Neuron (in vitro differentiated cells): ENCODE measurements at regions not wholly inside any gene's neighbourhood (a gene's known extent, or its start where the extent isn't known, plus 50 kb on each side); places are given as distances from the start of the nearest gene placed in this dataset.
"Not testable (repeated sequence)": the region's sequence is repeated elsewhere in the genome, so short reads cannot be mapped to it uniquely, and the experiment has no call there.

ENCODE experiments used
- H2AFZ ChIP-seq: one replicate; pipeline ENCODE4 v1.6.1; 2013; ENCODE audit warnings: low read depth, mild to moderate bottlenecking, inconsistent platforms, low read length, moderate library complexity
- H3K27me3 ChIP-seq: one replicate; pipeline ENCODE4 v1.6.1; 2013; ENCODE audit warnings: low read length; ENCODE audit not compliant: insufficient read depth
- H3K36me3 ChIP-seq: one replicate; pipeline ENCODE4 v1.6.1; 2013; ENCODE audit warnings: low read length; ENCODE audit not compliant: insufficient read depth
- H3K4me1 ChIP-seq: one replicate; pipeline ENCODE4 v1.6.1; 2013; ENCODE audit warnings: low read length; ENCODE audit not compliant: insufficient read depth
- H3K4me3 ChIP-seq: 2 replicates; pipeline ENCODE4 v1.5.1; 2013; ENCODE audit warnings: mild to moderate bottlenecking, low read length, moderate library complexity
- H3K9me3 ChIP-seq: one replicate; pipeline ENCODE4 v1.6.1; 2013; ENCODE audit warnings: low read length

DNA sequence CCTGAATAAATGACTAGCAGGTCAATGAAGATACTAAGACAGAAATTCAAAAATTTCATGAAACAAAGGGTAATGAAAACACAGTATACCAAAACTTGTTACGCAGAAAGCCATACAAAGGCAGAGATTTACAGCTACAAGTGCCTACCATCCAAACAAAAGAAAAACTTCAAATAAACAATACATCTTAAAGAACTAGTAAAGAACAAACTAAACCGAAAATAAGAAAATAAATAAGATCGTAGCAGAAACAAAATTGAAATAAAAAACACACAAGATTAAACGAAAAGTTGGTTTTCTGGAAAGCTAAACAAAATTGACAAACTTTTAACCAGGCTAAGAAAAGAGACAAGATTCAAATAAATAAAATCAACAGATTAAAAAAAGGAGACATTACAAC, 51.5 kb downstream of the VPREB1 start:
- not testable (repeated sequence) for H3K4me1 ChIP-seq, H3K36me3 ChIP-seq, H3K4me3 ChIP-seq, H3K27me3 ChIP-seq, H2AFZ ChIP-seq, H3K9me3 ChIP-seq

DNA sequence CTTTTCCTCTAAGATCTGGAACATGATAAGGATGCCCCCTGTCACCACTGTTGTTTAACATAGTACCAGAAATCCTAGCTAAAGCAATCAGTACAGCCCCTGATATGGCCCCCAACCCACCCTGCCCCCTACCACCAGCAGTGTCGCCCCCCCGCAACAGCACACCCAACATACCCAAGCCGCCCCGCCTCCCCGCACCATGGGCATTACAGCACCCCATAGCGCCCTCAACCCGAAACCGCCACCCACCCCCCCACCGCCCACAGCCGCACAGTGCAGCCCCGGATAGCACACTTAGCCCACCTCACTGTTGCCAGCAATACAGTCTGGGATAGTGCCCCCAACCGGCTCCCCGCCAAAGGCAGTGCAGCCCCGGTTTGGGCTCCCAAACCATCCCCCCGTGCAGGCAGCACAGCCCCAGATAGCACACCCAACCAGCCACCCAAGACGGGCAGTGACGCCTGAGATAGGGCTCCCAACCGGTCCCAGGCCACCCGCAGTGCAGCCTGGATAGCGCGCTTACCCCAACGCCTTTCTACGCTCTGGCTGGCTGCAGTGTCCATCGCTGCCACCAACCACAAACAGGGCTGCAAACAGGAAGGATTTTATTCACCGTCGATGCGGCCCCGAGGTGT, 52.7 kb downstream of the VPREB1 start:
- not testable (repeated sequence) for H3K27me3 ChIP-seq, H3K9me3 ChIP-seq, H3K4me1 ChIP-seq, H3K36me3 ChIP-seq
- Histone ChIP-seq H2AFZ (peak overlapping the region; percentile 51), H3K4me3 (peak overlapping the region; percentile 65)

DNA sequence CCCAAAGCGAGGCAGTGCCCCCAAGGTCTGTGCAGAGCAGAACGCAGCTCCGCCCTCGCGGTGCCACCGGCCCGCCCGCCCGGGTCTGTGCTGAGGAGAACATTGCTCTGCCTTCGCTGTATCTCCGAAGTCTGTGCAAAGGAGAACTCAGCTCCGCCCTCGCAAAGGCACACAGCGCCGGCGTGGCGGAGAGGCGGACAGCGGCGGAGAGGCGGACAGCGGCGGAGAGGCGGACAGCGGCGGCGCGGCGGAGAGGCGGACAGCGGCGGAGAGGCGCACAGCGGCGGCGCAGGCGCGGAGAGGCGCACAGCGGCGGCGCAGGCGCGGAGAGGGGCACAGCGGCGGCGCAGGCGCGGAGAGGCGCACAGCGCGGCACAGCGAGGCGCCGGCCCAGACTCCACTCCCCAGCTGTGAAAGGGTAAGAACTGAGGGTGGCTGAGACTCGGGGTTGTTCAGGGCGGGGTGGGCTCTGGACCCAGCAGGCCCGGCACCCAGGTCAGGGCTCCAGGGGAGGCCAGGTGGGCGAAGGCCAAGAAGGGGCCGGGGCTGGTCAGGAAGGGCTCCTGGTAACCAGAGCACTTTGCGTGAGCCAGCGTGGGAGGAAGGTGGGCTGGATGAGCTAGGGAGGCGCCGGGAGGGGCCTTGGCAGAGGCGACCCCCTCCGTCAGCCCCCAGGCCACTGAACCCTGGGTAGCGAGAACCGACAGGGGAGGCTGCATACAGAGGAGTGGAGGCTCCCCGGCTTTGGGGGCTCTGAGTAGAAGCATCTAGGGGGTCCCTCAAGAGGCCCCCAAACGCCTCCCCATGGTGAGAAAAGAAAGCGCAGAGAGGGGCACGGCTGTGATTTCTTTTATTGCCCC, 53.4 kb downstream of the VPREB1 start:
- H3K36me3 ChIP-seq, H3K4me1 ChIP-seq, H3K27me3 ChIP-seq, H3K9me3 ChIP-seq: not testable (repeated sequence)
- Histone ChIP-seq H2AFZ (peak overlapping the region; percentile 72), H3K4me3 (peak overlapping the region; percentile 65)

DNA sequence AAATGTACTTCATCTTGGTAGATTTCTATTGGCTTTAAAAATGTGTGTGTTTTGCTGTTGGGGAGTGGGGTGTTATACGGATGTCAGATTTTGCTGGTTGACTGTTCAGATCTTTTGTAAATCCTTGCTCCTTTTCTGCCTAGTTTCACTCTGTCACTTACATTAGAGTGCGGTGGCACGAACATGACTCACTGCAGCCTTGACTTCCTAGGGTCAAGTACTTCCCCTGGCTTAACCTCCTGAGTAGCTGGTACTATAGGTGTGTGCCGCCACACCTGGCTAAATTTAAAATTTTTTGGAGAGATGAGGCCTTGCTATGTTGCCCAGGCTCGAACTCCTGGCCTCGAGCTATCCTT, 54.0 kb downstream of the VPREB1 start:
- not testable (repeated sequence) for H3K4me1 ChIP-seq, H3K36me3 ChIP-seq, H3K27me3 ChIP-seq, H3K9me3 ChIP-seq
- peak overlapping the region; percentile 65 for H3K4me3 ChIP-seq
- peak overlapping the region; percentile 72 for H2AFZ ChIP-seq

DNA sequence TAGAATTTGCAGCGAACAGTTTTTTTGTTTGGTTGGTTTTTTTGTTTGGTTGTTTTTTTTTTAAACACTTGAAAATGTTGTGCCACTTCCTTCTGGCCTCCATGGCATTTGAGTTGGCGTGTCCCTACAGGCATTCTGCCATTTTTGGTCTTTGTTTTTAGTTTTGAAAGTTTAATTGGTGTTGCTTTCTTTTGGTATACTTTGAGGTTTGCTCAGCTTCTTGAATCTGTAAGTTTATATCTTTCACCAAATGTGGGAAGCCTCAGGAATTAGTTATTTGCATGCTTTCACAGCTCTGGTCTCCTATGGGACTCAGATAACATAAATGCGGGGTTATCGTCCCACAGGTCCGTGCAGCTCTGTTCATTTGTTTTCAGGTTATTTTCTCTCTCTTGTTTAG, 55.9 kb downstream of the VPREB1 start:
- H3K36me3 ChIP-seq, H3K4me3 ChIP-seq, H2AFZ ChIP-seq, H3K9me3 ChIP-seq, H3K27me3 ChIP-seq, H3K4me1 ChIP-seq: not testable (repeated sequence)

DNA sequence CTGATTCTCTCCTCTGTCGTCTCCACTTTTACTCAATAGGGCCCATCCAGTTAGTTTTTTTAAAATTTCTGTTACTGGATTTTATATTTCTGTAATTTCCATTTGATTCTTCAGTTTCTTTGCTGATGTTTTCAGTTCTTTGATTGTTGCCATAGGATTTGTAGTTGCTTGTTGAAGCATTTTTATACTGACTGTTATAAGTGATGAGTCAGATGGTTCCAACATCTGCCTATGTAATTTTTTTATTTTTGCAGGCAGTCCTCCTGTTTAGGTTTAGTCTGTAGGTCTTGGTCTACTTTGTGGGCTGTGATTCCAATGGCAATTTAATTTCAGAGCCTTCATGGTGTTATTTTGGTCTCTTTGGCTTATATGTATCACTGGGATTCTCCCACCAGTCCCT, 56.4 kb downstream of the VPREB1 start:
- not testable (repeated sequence) for H3K4me1 ChIP-seq, H3K36me3 ChIP-seq, H2AFZ ChIP-seq, H3K9me3 ChIP-seq, H3K27me3 ChIP-seq, H3K4me3 ChIP-seq

DNA sequence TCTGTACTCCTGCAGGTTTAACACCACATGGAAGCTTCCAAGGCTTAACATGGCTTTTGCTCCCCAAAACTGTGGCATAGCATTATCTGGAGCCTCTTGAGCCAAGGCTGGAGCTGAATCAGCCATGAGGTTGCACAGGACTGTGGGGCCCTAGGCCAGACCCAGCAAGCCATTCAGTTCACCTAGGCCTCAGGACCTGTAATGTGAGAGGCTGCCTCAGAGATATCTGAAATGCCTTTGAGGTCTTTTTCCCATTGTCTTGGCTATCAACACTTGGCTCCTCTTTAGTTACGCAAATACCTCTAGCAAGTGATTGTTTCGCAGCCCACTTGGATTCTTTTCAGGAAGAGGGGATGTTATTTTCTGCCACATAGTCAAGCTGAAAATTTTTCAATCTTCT, 72.0 kb downstream of the VPREB1 start:
- H3K27me3 ChIP-seq, result no peaks in the 10 kb centered on the region
- no peaks in the 10 kb centered on the region for H3K4me1 ChIP-seq
- no peak overlapping the region for H3K4me3 ChIP-seq
- H2AFZ ChIP-seq, result no peak overlapping the region
- H3K9me3 ChIP-seq, result no peaks in the 10 kb centered on the region
- peaks cover 30% of the 10 kb centered on the region for H3K36me3 ChIP-seq

DNA sequence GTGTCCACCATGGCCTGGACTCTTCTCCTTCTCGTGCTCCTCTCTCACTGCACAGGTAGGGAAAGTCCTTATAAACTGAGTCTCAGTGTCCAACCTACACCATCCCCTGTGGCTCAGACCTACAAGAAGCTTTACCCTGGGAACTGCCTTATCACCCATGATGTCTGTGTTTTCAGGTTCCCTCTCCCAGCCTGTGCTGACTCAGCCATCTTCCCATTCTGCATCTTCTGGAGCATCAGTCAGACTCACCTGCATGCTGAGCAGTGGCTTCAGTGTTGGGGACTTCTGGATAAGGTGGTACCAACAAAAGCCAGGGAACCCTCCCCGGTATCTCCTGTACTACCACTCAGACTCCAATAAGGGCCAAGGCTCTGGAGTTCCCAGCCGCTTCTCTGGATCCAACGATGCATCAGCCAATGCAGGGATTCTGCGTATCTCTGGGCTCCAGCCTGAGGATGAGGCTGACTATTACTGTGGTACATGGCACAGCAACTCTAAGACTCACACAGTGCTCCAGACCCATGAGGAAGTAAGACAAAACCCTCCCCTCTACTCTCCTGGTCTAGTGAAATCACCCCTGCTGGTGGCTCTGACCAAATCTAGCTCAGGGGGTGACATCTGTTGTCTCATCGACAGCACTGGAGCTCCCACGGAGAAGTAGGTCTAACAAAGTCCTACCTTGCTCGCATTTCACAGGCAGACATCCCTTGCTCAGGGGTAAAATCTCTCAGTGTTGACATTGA, 74.3 kb downstream of the VPREB1 start:
- Histone ChIP-seq H3K9me3 (no peaks in the 10 kb centered on the region), H3K4me1 (no peaks in the 10 kb centered on the region), H3K36me3 (peaks cover 30% of the 10 kb centered on the region), H2AFZ (no peak overlapping the region), H3K27me3 (no peaks in the 10 kb centered on the region), H3K4me3 (no peak overlapping the region)

DNA sequence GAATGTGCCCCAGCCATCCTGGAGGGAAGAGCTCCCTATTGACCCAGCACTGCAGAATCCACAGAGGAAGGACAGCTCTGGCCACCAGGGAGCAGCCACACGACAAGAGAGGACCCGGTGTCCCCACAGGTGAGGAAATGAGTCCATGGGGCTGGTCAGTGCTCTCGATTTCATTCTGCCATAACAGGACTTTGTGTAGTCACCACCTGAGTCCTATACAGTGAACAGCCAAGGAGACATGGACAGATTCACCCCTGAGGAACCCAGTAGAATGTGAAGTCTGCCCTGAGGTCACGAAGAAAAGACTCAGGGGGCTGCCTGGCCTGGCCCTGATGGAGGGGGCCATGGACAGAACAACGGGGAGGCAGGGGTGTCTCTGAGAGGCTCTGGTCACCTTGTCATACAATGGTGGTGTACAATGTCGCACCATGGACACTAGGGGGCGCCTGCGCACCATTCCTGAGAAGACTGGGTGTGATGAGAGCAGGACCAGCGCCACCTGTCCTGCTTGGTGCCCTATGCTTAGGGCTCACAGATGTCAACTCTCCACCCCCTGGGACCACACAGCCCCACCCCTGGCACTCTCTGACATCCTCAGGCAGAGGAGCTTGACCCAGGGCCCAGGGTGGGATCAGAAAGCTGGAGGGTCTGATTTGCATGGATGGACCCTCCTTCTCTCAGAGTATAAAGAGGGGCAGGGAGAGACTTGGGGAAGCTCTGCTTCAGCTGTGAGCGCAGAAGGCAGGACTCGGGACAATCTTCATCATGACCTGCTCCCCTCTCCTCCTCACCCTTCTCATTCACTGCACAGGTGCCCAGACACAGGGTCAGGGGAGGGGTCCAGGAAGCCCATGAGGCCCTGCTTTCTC, 77.4 kb downstream of the VPREB1 start:
- peaks cover 27% of the 10 kb centered on the region for H3K36me3 ChIP-seq
- not testable (repeated sequence) for H3K9me3 ChIP-seq, H3K4me3 ChIP-seq, H3K27me3 ChIP-seq, H3K4me1 ChIP-seq, H2AFZ ChIP-seq

DNA sequence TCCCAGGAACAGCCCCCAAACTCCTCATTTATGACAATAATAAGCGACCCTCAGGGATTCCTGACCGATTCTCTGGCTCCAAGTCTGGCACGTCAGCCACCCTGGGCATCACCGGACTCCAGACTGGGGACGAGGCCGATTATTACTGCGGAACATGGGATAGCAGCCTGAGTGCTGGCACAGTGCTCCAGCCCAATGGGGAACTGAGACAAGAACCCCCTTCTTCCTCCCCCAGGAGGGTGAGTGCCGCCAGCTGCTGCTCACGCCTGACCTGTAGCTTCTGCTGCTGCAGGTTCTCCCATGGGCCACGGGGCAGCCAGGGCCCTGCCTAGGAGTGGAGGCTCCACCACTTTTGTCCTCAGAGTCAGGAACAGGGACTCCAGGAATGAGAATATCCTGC, 78.2 kb downstream of the VPREB1 start:
- peaks cover 21% of the 10 kb centered on the region for H3K36me3 ChIP-seq
- H3K9me3 ChIP-seq, result no peaks in the 10 kb centered on the region
- H2AFZ ChIP-seq, result no peak overlapping the region
- no peaks in the 10 kb centered on the region for H3K27me3 ChIP-seq
- H3K4me1 ChIP-seq, result no peaks in the 10 kb centered on the region
- no peak overlapping the region for H3K4me3 ChIP-seq

DNA sequence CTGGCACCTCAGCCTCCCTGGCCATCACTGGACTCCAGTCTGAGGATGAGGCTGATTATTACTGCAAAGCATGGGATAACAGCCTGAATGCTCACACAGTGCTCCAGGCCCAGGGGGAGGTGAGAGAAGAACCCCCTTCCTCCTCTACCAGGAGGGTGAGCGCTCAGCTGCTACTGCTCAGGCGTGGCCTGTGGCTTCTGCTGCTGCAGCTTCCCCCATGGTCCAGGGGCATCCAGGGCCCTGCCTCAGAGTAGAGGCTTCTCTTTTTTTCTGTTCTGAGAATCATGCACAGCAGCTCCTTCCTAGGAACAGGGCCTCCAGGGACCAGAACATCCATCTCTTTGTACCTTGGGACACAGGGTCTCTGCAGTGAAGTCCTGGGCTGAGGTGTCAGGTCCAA, 83.1 kb downstream of the VPREB1 start:
- Histone ChIP-seq H3K9me3 (no peaks in the 10 kb centered on the region), H3K4me3 (no peak overlapping the region), H3K27me3 (no peaks in the 10 kb centered on the region), H2AFZ (no peak overlapping the region), H3K4me1 (peaks cover 7% of the 10 kb centered on the region), H3K36me3 (no peaks in the 10 kb centered on the region)

DNA sequence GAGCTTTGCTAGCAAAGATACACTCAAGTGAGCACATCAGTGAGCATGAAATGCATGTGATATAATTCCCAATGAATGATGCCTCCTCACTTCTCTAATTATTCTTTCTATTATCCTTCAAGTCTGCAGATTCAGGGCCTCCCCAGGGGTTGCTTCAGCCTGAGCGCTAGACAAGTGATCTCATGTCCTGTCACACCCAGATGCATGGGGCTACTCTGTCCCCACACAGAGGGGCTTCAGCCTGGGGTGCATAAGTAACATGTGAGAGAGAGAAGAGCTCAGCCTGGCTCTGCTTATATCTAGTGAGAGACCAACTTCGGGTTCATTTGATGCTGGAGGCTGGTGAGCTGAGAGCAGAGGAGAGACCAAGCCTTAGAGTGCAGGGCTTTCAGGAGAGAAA, 85.2 kb downstream of the VPREB1 start:
- Histone ChIP-seq H2AFZ (no peak overlapping the region), H3K4me1 (peaks cover 7% of the 10 kb centered on the region), H3K27me3 (peaks cover 2% of the 10 kb centered on the region), H3K4me3 (no peak overlapping the region), H3K9me3 (no peaks in the 10 kb centered on the region), H3K36me3 (no peaks in the 10 kb centered on the region)

DNA sequence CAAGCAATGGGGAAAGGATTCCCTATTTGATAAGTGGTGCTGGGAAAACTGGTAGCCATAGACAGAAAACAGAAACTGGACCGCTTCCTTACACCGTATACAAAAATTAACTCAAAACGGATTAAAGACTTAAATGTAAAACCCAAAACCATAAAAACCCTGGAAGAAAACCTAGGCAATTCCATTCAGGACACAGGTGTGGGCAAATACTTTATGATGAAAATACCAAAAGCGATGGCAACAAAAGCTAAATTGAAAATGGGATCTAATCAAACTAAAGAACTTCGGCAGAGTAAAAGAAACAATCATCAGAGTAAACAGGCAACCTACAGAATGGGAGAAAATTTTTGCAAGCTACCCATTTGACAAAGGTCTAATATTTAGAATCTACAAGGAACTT, 91.1 kb downstream of the VPREB1 start:
- H2AFZ ChIP-seq, H3K27me3 ChIP-seq, H3K9me3 ChIP-seq, H3K4me3 ChIP-seq, H3K4me1 ChIP-seq, H3K36me3 ChIP-seq: not testable (repeated sequence)
